Stomach (tissue), 8 donors: ENCODE measurements at regions not wholly inside any gene's neighbourhood (a gene's known extent, or its start where the extent isn't known, plus 50 kb on each side); places are given as distances from the start of the nearest gene placed in this dataset.

ENCODE experiments used
- DNase-seq, 2 donors: peaks; one replicate each; pipeline versions ENCODE4 v3.0.0 to v3.0.0-alpha.2; 2013 to 2019
- H3K27ac ChIP-seq, 5 donors: fragments of 200-600 bp in 4 of 5; sonication (generic) in 4 of 5; one replicate each; pipeline ENCODE4 v1.5.1; 2013 to 2019; ENCODE audit warnings: mild to moderate bottlenecking in 1 of 5, moderate library complexity in 1 of 5
- H3K27me3 ChIP-seq, 3 donors: fragments of 200-600 bp; sonication (generic); one replicate each; pipeline ENCODE4 v1.5.1; 2017 to 2019; ENCODE audit warnings: mixed run types in 1 of 3
- H3K36me3 ChIP-seq, 4 donors: fragments of 200-600 bp; sonication (generic); 1 replicate in 3 of 4; 2 replicates in 1 of 4; pipeline ENCODE4 v1.5.1; 2016 to 2019
- H3K4me1 ChIP-seq, 4 donors: fragments of 200-600 bp; sonication (generic); one replicate each; pipeline ENCODE4 v1.5.1; 2016 to 2019
- H3K4me3 ChIP-seq, 4 donors: fragments of 200-600 bp; sonication (generic) in 3 of 4; one replicate each; pipeline ENCODE4 v1.5.1; 2016 to 2019; ENCODE audit warnings: mild to moderate bottlenecking in 1 of 4
- H3K9me3 ChIP-seq, 4 donors: fragments of 200-600 bp; sonication (generic); one replicate each; pipeline ENCODE4 v1.5.1; 2016 to 2019
- EP300 ChIP-seq: sonication (generic); formaldehyde crosslinking; IDR thresholded peaks from one replicate; pipeline ENCODE4 v1.6.1; 2017; ENCODE audit warnings: antibody characterized with exemption
- POLR2A ChIP-seq, 4 donors: fragments of 450-650 bp; IDR thresholded peaks; one replicate each; pipeline ENCODE4 v1.6.1; 2016; ENCODE audit warnings: antibody characterized with exemption in 4 of 4, control low read depth in 2 of 4, mild to moderate bottlenecking in 1 of 4, moderate library complexity in 1 of 4
- POLR2AphosphoS5 ChIP-seq, 3 donors: sonication (generic); formaldehyde crosslinking; IDR thresholded peaks; one replicate each; pipeline ENCODE4 v1.6.1; 2016; ENCODE audit warnings: antibody characterized with exemption in 3 of 3
- WGBS, 5 donors: extraction: QIAGEN DNeasy Blood & Tissue Kit in 3 of 5; methylation state at CpG; one replicate each; pipeline versions ENCODE4 v1.1.5 to v1.1.7; 2013 to 2018; 5-methylcytosine and 5-hydroxymethylcytosine counted together
- intact Hi-C: fragments of 100-400 bp; cut with DNase I; formaldehyde crosslinking; loops from one replicate; pipeline ENCODE4 v1.15.1; 2023; ENCODE audit warnings: low total_unique reads
- TF ChIP-seq, protein P1 (sequence below), 7 experiments: fragments of 450-650 bp in 4 of 7; fragments of 200-600 bp in 3 of 7; sonication (generic) in 3 of 7; IDR thresholded peaks; one replicate each; pipeline ENCODE4 v1.5.1; 2016 to 2019; ENCODE audit warnings: antibody characterized with exemption in 7 of 7, control low read depth in 2 of 7, mild to moderate bottlenecking in 1 of 7
- donor health status: healthy with polysubstance abuse.
- donor health status: Bipolar disorder and iron deficiency.
- donor health status: healthy.

DNA sequence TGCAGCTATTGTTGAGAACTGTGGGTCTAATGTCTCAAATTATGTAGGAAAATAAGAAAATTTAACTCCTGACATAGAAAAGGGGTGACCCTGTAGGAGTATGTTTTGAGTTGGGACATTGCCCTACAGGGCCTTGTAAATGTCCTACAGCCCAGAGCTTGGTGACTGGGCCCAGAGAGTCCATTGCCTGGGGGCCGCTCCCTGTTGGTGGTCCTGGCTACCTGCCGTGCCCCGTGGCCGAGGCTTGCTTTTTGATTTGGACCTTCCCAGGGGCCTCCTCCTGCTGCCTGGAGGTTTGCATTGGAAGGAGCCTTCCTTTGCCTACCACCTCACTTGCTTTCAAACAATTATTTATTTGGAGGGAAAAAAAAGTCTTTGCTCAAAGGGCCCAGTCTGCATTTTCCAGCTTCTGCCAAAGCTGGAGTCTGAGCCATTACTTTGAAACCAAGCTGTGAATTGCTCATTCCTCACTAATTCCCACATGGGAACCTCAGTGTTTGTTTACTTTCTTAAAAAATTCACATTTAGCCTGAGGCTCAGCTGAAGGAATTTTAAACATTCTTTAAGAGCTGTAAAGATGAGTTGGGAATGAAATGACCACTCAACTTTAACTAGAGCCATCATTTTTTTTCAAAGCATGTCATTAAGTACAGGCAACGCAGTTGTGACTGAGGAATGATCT, 355.0 kb downstream of the GLRX3 start:
- no peak for DNase-seq
- Histone ChIP-seq H3K27me3 (no peaks in the 10 kb centered on the region), H3K4me1 (no peaks in the 10 kb centered on the region), H3K36me3 (no peaks in the 10 kb centered on the region), H3K9me3 (peaks cover 0 to 6% (median 2%) of the 10 kb centered on the region in 4 donors), H3K27ac (no peak overlapping the region), H3K4me3 (no peak overlapping the region)
- 59 to 77% (median 64%) methylated on average over 5 of the region's 5 CpGs for WGBS, 5 donors
- no peak for TF ChIP-seq POLR2AphosphoS5 (IDR thresholded peaks at IDR 0.05)
- TF ChIP-seq POLR2A (IDR thresholded peaks at IDR 0.05): no peak
- no peak for TF ChIP-seq EP300
- TF ChIP-seq, protein P1, sequence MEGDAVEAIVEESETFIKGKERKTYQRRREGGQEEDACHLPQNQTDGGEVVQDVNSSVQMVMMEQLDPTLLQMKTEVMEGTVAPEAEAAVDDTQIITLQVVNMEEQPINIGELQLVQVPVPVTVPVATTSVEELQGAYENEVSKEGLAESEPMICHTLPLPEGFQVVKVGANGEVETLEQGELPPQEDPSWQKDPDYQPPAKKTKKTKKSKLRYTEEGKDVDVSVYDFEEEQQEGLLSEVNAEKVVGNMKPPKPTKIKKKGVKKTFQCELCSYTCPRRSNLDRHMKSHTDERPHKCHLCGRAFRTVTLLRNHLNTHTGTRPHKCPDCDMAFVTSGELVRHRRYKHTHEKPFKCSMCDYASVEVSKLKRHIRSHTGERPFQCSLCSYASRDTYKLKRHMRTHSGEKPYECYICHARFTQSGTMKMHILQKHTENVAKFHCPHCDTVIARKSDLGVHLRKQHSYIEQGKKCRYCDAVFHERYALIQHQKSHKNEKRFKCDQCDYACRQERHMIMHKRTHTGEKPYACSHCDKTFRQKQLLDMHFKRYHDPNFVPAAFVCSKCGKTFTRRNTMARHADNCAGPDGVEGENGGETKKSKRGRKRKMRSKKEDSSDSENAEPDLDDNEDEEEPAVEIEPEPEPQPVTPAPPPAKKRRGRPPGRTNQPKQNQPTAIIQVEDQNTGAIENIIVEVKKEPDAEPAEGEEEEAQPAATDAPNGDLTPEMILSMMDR (IDR thresholded peaks at IDR 0.05): no peak
- intact Hi-C loops: no loop called here

DNA sequence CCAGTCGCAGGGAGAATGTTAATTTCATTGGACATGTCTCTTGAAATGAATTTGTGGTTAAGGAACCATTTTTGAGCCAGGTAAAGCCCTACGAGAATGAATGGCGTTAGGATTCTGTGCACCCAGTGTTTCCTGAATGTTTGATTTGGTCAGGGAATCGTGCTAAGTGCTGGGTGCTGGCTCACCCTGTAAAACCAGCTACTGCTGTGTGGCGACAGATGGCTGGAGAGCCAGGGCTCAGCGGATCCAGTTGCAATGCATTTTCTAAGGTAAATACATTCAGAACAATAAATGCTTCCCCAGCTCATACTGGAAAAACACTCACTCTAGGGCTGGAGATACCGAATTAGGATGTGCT, 355.5 kb downstream of the GLRX3 start:
- intact Hi-C loops: no loop called here
- Histone ChIP-seq H3K27ac (no peak overlapping the region), H3K36me3 (no peaks in the 10 kb centered on the region), H3K27me3 (no peaks in the 10 kb centered on the region), H3K4me1 (no peaks in the 10 kb centered on the region), H3K4me3 (no peak overlapping the region), H3K9me3 (peaks cover 0 to 6% (median 3%) of the 10 kb centered on the region in 4 donors)
- no peak for DNase-seq
- TF ChIP-seq POLR2AphosphoS5 (IDR thresholded peaks at IDR 0.05) (no peak), EP300 (no peak), POLR2A (IDR thresholded peaks at IDR 0.05) (no peak)
- TF ChIP-seq, protein P1 (IDR thresholded peaks at IDR 0.05): no peak
- 43 to 64% (median 62%) methylated on average over 7 of the region's 7 CpGs for WGBS, 5 donors

DNA sequence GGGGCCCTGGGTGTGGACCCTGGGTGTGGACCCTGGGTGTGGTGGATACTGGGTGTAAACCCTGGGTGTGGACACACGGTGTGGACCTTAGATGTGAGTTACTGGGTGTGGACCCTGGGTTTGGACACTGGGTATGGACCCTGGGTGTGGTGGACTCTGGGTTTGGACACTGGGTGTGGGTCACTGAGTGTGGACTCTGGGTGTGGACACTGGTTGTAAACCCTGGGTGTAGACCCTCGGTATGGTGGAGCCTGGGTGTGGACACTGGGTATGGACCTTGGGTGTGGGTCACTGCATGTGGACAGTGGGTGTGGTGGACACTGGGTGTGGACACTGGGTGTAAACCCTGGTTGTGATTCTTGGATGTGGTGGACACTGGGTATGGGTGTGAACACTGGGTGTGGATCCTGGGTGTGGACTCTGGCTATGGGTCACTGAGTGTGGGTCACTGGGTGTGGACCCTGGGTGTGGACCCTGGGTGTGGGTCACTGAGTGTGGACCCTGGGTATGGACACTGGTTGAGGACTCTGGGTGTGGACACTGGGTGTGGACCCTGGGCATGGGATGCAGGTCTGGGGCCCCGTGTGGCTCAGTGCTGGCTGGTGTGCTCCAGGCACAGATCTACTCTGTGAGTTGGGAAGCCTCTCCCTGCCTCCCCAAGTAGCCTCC, 356.2 kb downstream of the GLRX3 start:
- no peak overlapping the region for H3K27ac ChIP-seq
- WGBS, 5 donors: 60 to 74% (median 66%) methylated on average over 3 of the region's 3 CpGs
- intact Hi-C loops: no loop called here
- H3K4me3 ChIP-seq: no peak overlapping the region
- no peaks in the 10 kb centered on the region for H3K36me3 ChIP-seq
- H3K27me3 ChIP-seq: no peaks in the 10 kb centered on the region
- DNase-seq: no peak
- no peaks in the 10 kb centered on the region for H3K4me1 ChIP-seq
- peaks cover 0 to 6% (median 3%) of the 10 kb centered on the region in 4 donors for H3K9me3 ChIP-seq
- TF ChIP-seq, protein P1 (IDR thresholded peaks at IDR 0.05): no peak
- TF ChIP-seq POLR2A (IDR thresholded peaks at IDR 0.05): no peak
- no peak for TF ChIP-seq POLR2AphosphoS5 (IDR thresholded peaks at IDR 0.05)
- no peak for TF ChIP-seq EP300

DNA sequence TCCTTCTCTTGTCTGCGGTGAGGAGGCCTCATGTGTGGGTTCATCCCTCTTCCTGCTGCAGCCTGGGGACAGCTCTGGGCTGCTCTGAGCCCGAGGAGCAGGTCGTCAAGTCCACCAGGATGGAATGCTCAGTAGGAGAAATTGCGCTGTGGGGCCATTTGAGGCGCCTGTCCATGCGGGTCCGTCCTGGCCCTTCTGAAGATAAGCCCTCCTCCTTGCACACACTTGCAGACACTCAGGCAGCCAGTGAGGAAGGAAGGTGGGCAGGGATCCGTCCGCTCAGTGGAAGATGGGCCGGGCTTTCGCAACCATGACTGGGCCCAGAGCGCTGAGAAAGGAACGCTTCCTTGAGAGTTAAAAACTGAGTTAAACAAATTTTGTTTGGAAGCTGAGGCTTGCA, 356.8 kb downstream of the GLRX3 start:
- WGBS, 5 donors: 78 to 87% (median 84%) methylated on average over 9 to 13 of the region's 13 CpGs
- Histone ChIP-seq H3K36me3 (no peaks in the 10 kb centered on the region), H3K9me3 (peaks cover 0 to 6% (median 3%) of the 10 kb centered on the region in 4 donors), H3K4me1 (no peaks in the 10 kb centered on the region), H3K27ac (no peak overlapping the region), H3K4me3 (no peak overlapping the region), H3K27me3 (no peaks in the 10 kb centered on the region)
- intact Hi-C loops: no loop called here
- no peak for DNase-seq
- TF ChIP-seq, protein P1 (IDR thresholded peaks at IDR 0.05): no peak
- TF ChIP-seq POLR2A (IDR thresholded peaks at IDR 0.05): no peak
- no peak for TF ChIP-seq EP300
- TF ChIP-seq POLR2AphosphoS5 (IDR thresholded peaks at IDR 0.05): no peak
